Activated T-helper 1 cell treated with anti-CD3 and anti-CD28 coated beads, Interleukin-12 subunit alpha, Interleukin-12 subunit beta, Interleukin-2, Interleukin-4 antibody, amounts not matched to agents 30 ng/mL and 10 ng/mL and 1 ng/mL, durations not matched to agents 14 hours and 24 hours and 36 hours (primary cell): ENCODE measurements at regions not wholly inside any gene's neighbourhood (a gene's known extent, or its start where the extent isn't known, plus 50 kb on each side); places are given as distances from the start of the nearest gene placed in this dataset.
"Not testable (repeated sequence)": the region's sequence is repeated elsewhere in the genome, so short reads cannot be mapped to it uniquely, and the experiment has no call there.

Experiments
- DNase-seq: peaks from one replicate; pipeline ENCODE4 v3.0.0; 2021; ENCODE audit warnings: low spot score
- H3K27ac Mint-ChIP-seq: one replicate; pipeline ENCODE4 v1.8.0; 2021; ENCODE audit warnings: mild to moderate bottlenecking, mixed read lengths
- H3K27me3 Mint-ChIP-seq: one replicate; pipeline ENCODE4 v1.8.0; 2022; ENCODE audit warnings: mild to moderate bottlenecking, moderate library complexity, mixed read lengths; ENCODE audit not compliant: insufficient read depth
- H3K36me3 Mint-ChIP-seq: one replicate; pipeline ENCODE4 v1.8.0; 2021; ENCODE audit warnings: low read depth, mixed read lengths
- H3K4me1 Mint-ChIP-seq: one replicate; pipeline ENCODE4 v1.8.0; 2021; ENCODE audit warnings: low read depth, mixed read lengths
- H3K4me3 Mint-ChIP-seq: one replicate; pipeline ENCODE4 v1.8.0; 2021; ENCODE audit warnings: mild to moderate bottlenecking, moderate library complexity, mixed read lengths
- H3K9me3 Mint-ChIP-seq: one replicate; pipeline ENCODE4 v1.8.0; 2021; ENCODE audit warnings: mixed read lengths
- intact Hi-C: fragments of 100-400 bp; cut with micrococcal nuclease; formaldehyde crosslinking; loops from one replicate; pipeline ENCODE4 v1.15.1; 2024

DNA sequence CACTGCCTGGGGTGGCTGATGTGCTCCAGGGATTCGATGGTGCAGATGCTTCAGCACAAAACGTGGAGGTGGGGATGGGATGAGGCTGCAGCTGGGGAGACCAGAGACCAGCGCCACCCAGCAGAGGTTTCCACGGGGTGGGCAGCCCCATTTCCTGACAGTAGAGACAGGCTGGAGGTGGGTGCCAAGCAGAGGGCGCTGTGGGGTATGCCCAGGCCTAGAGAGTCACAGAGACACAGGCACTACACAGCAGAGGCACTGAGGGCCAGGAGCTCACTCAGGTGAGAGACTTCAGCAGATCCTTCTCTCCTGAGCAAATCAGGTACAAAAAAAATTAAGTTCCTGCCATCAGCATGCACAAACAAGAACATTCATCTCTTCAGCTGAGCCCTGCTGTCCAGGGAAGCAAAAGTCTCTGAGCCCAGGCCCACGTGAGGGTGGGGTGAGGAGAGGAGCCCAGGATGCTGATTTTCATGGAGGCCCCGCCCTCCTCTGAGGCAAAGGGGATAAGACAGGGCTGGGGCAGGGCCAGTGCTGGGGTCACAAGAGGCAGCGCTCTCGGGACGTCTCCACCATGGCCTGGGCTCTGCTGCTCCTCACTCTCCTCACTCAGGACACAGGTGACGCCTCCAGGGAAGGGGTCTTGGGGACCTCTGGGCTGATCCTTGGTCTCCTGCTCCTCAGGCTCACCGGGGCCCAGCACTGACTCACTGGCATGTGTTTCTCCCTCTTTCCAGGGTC, 53.1 kb downstream of the GGTLC2 start:
- Mint-ChIP-seq H3K9me3 (no peaks in the 10 kb centered on the region), H3K27me3 (peaks cover 8% of the 10 kb centered on the region), H3K4me1 (no peaks in the 10 kb centered on the region), H3K36me3 (no peaks in the 10 kb centered on the region), H3K4me3 (no peak overlapping the region), H3K27ac (no peak overlapping the region)
- intact Hi-C loops, result no loop called here
- no peak for DNase-seq

DNA sequence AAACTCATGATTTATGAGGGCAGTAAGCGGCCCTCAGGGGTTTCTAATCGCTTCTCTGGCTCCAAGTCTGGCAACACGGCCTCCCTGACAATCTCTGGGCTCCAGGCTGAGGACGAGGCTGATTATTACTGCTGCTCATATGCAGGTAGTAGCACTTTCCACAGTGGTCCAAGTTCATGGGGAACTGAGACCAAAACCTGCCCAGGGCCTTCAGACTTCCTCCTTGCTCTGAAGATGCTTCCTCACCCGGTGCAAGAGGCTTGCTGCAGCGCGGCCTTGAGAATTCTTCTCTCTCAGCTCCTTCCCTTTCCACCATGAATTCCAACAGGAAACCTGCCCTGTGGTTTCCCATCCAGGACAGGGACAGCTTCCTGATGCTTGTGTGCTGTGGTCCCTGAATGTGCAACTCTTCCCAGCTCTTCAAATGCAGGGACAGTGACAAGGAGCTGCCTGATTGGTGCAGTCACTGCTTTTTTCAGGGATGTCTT, 53.9 kb downstream of the GGTLC2 start:
- no peak for DNase-seq
- no peak overlapping the region for H3K27ac Mint-ChIP-seq
- H3K36me3 Mint-ChIP-seq, result no peaks in the 10 kb centered on the region
- no peak overlapping the region for H3K4me3 Mint-ChIP-seq
- no peaks in the 10 kb centered on the region for H3K4me1 Mint-ChIP-seq
- no peaks in the 10 kb centered on the region for H3K9me3 Mint-ChIP-seq
- peaks cover 9% of the 10 kb centered on the region for H3K27me3 Mint-ChIP-seq
- intact Hi-C loops, result no loop called here

DNA sequence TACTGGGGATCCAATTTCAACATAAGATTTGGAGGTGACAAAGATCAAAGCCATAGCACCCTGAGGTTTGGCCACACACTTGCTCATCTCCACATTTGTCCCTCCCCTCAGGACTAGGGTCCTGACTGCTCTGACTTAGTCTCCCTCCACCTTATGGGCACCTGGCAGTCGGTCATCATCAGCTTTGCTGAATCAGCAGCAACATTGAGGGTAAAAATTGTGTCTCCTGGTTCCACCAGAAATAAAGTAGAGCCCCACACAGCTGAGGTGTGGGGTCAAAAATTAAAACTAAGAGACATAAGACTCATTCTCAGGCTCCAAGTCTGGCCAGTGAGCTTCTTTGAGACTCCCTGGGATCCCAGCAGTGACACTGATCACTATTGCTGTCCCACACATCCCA, 56.2 kb downstream of the GGTLC2 start:
- intact Hi-C loops, result no loop called here
- H3K4me1 Mint-ChIP-seq, result no peaks in the 10 kb centered on the region
- H3K36me3 Mint-ChIP-seq, result no peaks in the 10 kb centered on the region
- no peak for DNase-seq
- H3K4me3 Mint-ChIP-seq, result no peak overlapping the region
- H3K27ac Mint-ChIP-seq, result no peak overlapping the region
- H3K9me3 Mint-ChIP-seq, result no peaks in the 10 kb centered on the region
- peaks cover 5% of the 10 kb centered on the region for H3K27me3 Mint-ChIP-seq

DNA sequence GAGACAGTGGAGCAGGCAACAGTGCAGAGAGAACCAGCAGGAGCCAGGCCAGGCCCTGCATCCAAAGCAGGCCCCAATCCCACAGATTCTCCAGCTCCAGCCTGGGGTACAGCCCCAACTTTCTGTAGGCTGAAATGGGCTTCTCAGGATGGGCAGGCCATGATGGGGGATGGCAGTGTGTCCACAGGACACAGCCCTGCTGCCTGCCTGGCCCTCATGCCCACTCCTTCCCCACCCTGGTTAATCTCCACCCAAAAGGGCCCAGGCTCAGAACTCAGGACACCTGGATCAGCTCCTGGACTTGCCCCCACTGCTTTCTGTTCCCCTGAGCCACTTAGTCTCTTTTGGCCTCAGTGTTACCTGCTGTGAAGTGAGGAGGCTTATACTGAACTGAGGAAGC, 57.1 kb downstream of the GGTLC2 start:
- H3K9me3 Mint-ChIP-seq, intact Hi-C loops, H3K36me3 Mint-ChIP-seq, H3K4me3 Mint-ChIP-seq, H3K27me3 Mint-ChIP-seq, H3K4me1 Mint-ChIP-seq, DNase-seq, H3K27ac Mint-ChIP-seq: not testable (repeated sequence)

DNA sequence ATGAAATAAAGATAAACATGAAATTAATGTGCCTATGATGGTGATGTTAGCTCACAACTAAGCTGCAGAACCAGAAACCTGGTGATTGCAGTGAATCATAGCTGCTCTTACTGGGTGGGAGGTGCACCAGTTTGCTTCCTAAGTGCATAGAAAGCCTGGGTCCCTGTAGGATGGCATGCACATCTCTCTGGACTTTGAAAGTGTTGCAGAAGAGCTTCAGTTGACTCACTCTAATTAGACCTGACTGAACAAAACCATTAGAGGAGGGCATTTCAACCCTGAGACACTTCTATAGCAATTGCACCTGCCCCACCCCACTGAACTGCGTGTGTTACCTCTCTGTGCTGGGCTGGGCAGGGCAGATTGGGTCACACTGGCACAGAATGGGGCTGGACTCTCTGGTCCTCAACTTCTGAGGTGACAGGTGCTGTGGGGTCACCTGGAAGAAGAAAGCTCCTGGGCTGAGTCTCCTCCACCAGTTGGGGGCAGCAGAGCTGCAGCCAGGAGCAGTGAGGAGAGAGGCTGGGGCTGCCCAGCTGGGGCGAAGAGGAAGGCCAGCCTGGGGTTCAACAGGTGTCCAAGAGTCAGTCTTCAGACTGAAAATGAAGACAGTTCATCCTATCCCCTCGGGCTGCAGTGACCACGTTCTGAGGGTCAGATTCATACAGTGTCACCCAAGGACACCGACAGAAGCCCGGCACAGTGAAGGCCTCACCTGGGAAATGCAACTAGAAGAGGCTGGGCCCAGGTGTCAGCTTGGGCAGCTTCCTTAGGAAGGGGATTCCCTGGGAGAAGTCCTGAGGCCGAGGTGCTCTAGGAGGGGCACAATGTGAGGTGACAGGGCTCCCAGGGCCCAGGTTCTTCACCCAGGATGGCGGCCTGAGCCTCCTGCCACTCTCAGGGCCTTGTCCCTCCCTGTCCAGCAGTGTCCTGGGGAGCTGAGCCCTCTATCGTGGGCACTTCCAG, 58.1 kb downstream of the GGTLC2 start:
- Mint-ChIP-seq H3K4me3 (no peak overlapping the region), H3K36me3 (no peaks in the 10 kb centered on the region), H3K4me1 (no peaks in the 10 kb centered on the region), H3K9me3 (no peaks in the 10 kb centered on the region), H3K27ac (no peak overlapping the region), H3K27me3 (peaks cover 8% of the 10 kb centered on the region)
- intact Hi-C loops, result no loop called here
- no peak for DNase-seq

DNA sequence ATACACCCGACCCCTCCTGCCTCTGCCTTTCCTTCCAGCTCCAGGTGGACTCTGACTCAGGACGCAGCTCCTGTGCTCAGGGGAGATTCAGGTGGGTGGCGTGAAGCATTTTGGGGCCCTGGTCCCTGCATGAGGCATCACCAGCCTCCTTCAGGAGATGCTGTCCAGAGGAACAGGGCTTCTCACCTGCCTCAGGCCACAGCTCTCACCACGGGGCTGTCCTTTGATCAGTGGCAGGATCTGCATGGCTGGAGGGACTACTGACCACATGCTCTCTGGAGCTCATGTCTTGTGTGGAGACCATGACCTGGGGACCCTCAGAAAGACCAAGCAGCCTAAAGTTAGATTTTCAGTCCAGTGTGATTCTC, 58.8 kb downstream of the GGTLC2 start:
- Mint-ChIP-seq H3K4me1 (no peaks in the 10 kb centered on the region), H3K9me3 (no peaks in the 10 kb centered on the region), H3K27ac (no peak overlapping the region), H3K4me3 (no peak overlapping the region), H3K27me3 (peaks cover 5% of the 10 kb centered on the region), H3K36me3 (no peaks in the 10 kb centered on the region)
- no peak for DNase-seq
- intact Hi-C loops, result no loop called here

DNA sequence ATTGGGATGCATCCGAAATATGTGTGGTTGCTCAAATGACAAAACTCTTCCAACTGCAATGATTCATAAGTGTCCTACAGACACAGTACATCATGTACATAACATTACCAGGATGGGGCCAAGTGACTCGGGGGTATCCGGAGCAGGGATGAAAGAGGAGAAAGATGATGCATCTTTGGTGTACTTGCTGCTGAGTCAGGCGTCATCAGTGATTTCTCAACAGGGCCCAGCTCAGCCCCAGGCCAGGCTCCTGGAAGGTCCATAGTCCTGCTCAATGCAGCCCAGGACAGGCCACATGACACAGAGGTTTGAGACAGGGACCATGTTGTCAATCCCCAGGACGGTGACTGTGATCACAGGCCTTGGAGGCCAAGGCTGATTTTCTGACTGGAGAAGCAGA, 59.3 kb downstream of the GGTLC2 start:
- DNase-seq, result no peak

DNA sequence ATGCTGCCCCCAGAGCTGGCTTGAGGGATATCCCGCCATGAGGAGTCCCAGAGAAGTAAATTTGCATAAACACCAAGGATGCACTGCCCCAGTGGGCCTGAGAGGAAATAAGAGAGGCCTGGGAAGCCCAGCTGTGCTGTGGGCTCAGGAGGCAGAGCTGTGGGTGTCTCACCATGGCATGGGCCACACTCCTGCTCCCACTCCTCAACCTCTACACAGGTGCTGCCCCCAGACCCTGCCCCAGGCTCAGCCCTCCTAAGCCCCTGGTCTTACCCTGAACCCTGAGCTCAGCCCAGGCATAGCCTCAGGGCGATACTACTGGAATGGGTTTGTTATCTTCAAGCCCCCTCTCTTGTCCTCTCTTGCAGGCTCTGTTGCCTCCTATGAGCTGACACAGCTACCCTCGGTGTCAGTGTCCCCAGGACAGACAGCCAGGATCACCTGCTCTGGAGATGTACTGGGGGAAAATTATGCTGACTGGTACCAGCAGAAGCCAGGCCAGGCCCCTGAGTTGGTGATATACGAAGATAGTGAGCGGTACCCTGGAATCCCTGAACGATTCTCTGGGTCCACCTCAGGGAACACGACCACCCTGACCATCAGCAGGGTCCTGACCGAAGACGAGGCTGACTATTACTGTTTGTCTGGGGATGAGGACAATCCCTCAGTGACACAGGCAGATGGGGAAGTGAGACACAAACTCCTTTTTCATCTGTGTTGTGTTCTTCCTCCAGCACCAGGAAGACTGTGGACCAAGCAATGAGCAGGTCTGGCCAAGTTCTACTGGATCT, 59.9 kb downstream of the GGTLC2 start:
- no peaks in the 10 kb centered on the region for H3K9me3 Mint-ChIP-seq
- DNase-seq, result no peak
- peaks cover 5% of the 10 kb centered on the region for H3K27me3 Mint-ChIP-seq
- no peaks in the 10 kb centered on the region for H3K4me1 Mint-ChIP-seq
- intact Hi-C loops, result no loop called here
- no peak overlapping the region for H3K27ac Mint-ChIP-seq
- H3K4me3 Mint-ChIP-seq, result no peak overlapping the region
- no peaks in the 10 kb centered on the region for H3K36me3 Mint-ChIP-seq

More for the DNA sequence above, 59.3 kb downstream of the GGTLC2 start:
- Mint-ChIP-seq H3K4me1 (no peaks in the 10 kb centered on the region), H3K27ac (no peak overlapping the region), H3K4me3 (no peak overlapping the region), H3K36me3 (no peaks in the 10 kb centered on the region), H3K9me3 (no peaks in the 10 kb centered on the region), H3K27me3 (peaks cover 5% of the 10 kb centered on the region)
- intact Hi-C loops, result no loop called here

DNA sequence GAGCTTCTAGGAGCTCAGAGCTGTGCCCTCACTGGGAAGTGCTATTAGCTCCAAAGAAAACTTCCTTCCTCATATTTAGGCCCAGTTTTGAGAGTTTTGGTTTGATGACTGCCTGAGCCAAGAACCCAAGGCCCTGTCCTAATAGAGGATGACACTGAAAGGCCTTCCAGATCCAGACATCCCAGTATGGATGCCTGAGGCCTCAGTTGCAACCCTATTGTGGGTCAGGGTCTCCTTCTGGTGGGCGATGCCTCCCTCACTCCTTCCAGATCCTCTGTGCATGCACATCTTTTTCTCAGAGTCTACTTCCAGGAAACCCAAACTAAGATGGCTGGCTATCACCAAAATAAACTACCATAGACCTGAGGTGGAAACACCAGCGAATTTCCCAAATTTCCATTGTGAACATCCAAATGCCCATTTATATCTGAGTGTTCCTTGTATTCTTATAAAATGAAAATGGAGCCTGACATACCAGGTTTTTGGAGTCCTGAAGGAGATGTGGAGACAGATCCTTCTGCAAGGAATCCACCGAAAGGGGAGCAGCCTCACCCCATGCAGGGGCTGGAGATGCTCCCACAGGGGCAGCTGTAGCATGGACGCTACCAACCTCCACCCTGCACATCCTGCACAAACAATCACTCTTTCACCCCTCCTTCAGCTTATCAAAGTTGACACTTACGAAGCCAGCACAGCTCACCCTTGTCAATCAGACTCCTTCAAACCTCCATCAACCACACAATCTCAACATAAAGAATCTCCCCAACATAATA, 61.1 kb downstream of the GGTLC2 start:
- Mint-ChIP-seq H3K4me1 (no peaks in the 10 kb centered on the region), H3K27me3 (peaks cover 5% of the 10 kb centered on the region), H3K4me3 (no peak overlapping the region), H3K27ac (no peak overlapping the region), H3K36me3 (no peaks in the 10 kb centered on the region), H3K9me3 (no peaks in the 10 kb centered on the region)
- intact Hi-C loops, result loop anchor here (5.0 kb wide), 1 partner anchor 62 kb away; no protein-coding TSS in a partner anchor
- no peak for DNase-seq

DNA sequence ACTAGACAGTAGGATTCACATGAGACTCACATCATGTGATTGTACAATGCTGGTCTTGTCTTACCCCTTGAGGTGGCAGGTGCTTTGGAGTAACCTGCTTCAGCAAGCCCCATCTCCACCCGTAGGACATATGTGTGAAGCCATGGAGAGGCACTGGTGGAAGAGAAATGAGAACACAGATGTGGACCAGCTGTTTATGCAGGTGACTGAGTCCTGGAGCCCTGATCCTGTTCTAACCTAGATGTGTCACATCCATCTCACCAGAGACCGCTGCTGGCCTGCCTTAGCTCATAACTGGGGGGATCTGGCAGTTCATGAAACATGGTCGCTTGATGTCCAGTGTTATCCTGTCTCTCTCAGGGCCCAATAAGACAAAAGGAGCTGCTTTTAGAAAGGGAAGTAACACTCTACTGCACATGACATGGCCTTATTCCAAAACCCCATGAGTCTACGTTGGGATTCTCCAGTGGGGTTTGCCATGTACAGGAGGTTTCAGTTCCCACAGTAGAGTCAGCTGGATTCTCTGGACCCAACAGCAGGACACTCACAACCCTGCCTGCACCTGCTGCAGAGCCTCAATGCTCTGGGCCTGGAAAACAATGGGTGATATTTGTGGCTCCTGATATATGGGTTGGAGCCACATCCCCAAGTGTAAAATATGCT, 62.0 kb downstream of the GGTLC2 start:
- intact Hi-C loops, result loop anchor here (5.0 kb wide), 1 partner anchor 61 kb away; no protein-coding TSS in a partner anchor

DNA sequence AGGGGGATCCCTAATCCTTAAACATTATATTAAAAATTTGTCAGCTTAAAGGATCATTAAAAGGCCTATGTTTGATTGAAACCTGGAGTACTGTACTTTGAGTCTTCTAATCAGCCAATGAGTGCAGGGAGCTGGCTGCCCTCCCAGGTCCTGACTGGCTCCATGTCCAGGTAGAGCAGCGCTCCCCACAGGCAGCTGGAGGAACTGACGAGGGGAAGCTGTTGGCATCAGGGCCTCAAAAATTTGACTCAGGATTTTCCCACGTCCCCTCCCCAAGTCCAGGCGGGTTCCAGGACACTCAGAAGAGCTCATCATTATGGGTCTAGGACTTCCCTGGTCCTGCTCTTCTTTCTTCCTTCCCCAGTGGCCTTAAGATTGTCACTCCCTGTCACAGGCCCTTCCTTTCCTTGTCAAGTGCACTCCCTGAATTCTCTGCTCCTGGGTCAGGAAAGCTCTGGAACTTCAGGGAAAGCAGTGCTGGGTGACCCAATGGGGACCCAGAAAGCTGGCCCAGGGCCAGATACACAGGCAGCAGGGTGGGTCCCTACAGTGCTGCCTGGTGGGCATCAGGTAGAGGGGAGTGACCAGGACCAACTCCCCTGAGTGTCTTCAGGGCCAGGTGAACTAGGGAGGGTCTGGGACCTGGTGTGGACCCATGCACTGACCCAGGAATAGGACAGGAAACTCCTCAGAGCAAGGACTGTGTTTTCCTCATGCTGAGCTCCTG, 65.5 kb downstream of the GGTLC2 start:
- H3K4me1 Mint-ChIP-seq, result no peaks in the 10 kb centered on the region
- DNase-seq, result no peak
- peaks cover 10% of the 10 kb centered on the region for H3K27me3 Mint-ChIP-seq
- no peak overlapping the region for H3K4me3 Mint-ChIP-seq
- no peak overlapping the region for H3K27ac Mint-ChIP-seq
- no peaks in the 10 kb centered on the region for H3K36me3 Mint-ChIP-seq
- intact Hi-C loops, result loop anchor here (1.0 to 5.0 kb wide), 2 partner anchors 38 to 57 kb away; no protein-coding TSS in a partner anchor
- H3K9me3 Mint-ChIP-seq, result no peaks in the 10 kb centered on the region

More for the DNA sequence above, 62.0 kb downstream of the GGTLC2 start:
- no peak for DNase-seq
- H3K36me3 Mint-ChIP-seq, result no peaks in the 10 kb centered on the region
- H3K9me3 Mint-ChIP-seq, result no peaks in the 10 kb centered on the region
- H3K4me1 Mint-ChIP-seq, result no peaks in the 10 kb centered on the region
- no peak overlapping the region for H3K4me3 Mint-ChIP-seq
- H3K27ac Mint-ChIP-seq, result no peak overlapping the region
- H3K27me3 Mint-ChIP-seq, result peaks cover 6% of the 10 kb centered on the region
